GM12892 (cell line): ENCODE measurements at regions not wholly inside any gene's neighbourhood (a gene's known extent, or its start where the extent isn't known, plus 50 kb on each side); places are given as distances from the start of the nearest gene placed in this dataset.
"Not testable (repeated sequence)": the region's sequence is repeated elsewhere in the genome, so short reads cannot be mapped to it uniquely, and the experiment has no call there.

Source experiments
- POLR2A ChIP-seq: IDR thresholded peaks from 2 replicates; pipeline ENCODE4 v1.6.1; 2011; ENCODE audit warnings: low read depth, low read length, control low read depth
- POLR2AphosphoS5 ChIP-seq: IDR thresholded peaks from 2 replicates; pipeline ENCODE4 v1.6.1; 2011; ENCODE audit warnings: low read depth, low read length, control low read depth

- not testable (repeated sequence) for TF ChIP-seq POLR2A, POLR2AphosphoS5
These were observed 187.9 kb upstream of the GATA6 start for GRCh38 chr18:21981489-21981888.
